ENCODE measurements at regions not wholly inside any gene's neighbourhood (a gene's known extent, or its start where the extent isn't known, plus 50 kb on each side); places are given as distances from the start of the nearest gene placed in this dataset.

DNA sequence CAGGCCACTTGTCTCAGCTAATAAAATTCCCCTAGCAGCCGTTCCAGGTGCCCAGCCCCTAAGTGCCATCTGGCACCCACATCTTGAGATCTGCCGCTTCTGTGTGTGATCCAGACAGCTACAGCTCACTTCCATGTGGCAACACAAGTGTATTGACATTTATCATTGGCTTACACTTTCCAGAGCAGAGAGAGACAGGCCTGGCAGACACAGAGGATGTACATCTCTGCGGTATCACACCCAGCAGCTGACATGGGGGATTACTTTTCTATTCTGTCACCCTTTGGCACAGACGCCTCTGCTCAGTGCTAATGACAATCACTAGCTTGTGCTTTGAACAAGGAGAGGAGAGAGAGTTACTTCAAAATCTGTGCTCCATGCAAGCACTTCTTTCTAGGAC is 195.9 kb downstream of the KDR start:
- no peak for DNase-seq (ENCODE audit: low read depth in 1 of 2, low spot score in 1 of 2)

GRCh38 chr4:54924891-54925290 is 200.5 kb downstream of the KDR start:
- DNase-seq (ENCODE audit: low read depth in 1 of 2, low spot score in 1 of 2) = no peak

DNA sequence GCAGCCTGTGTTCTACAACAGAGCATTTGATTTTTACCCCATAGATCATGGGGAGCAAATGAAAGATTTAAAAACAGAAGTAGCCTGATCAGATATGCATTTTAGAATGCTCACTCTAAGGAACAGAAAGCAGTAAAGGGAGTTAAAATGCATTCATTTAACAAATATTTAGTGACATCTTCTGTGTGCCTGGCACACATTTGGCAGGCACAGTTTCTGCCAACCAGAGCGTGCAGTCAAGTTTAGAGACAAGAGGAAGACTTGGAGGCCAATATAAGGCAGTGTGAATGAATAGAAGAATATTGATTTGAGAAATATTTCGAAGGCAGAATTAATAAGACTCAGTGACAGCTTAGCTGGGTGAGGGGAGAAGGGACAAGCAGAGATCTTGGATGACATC is 210.1 kb downstream of the KDR start:
- DNase-seq (ENCODE audit: low read depth in 1 of 2, low spot score in 1 of 2) = no peak

- no peak for DNase-seq (ENCODE audit: low read depth in 1 of 2, low spot score in 1 of 2)
These were observed 210.6 kb downstream of the KDR start for GRCh38 chr4:54914781-54915180.

DNA sequence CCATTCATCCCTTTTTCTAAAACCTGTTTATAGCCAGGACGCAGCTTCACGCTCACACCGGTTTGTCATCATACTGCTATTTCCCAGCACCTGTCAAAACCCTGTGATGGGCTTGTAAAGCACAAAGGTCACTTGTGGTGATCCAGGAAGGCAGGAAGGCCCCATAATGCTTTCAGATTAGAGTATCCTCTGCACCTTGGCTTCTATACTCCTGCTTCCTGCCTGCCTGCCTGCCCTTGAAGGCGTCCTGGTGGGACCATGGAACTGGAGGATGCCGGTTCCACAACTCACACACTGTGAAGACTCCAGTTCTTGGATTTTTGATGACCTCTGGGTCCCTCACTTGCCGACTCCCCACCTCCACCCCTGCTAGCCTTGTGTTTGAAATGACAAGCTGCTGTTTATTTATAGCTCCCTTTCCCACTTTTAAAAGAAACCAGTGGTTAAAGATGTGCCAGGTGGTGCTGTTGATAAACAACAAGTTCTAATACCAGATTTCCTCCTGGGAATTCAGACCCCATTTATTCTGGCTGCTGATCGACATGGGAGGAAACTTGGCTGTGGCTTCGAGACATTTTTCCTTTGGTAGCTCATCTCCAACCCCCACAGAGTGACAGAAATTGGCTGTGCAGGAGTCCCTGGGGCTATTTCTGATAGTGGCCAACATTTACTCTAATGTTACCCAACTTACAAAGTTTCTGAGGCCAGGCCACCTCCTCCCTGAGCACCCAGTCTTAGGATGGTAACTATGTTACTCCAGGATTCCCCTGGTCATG is 211.5 kb downstream of the KDR start:
- no peak for DNase-seq (ENCODE audit: low read depth in 1 of 2, low spot score in 1 of 2)

DNA sequence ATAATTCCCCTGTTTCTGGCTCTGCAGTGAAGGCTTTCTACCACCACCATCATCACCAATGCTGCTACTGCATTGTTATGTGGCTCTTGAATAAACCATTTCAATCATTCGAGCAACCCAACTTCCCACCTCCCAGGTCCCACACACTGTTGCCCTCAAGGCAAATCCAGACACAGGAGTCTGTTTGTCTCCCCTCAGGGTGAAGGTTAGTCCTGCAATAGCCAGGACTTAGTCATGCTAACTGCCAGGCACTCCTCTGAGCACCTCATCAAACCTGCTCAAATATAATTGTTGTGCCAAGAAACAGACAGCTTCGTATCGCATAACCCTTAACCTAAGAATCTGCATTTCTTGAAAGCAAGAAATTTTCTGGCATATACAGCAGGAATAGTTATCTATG is 213.2 kb downstream of the KDR start:
- DNase-seq (ENCODE audit: low read depth in 1 of 2, low spot score in 1 of 2) = no peak

- DNase-seq (ENCODE audit: low read depth in 1 of 2, low spot score in 1 of 2) = no peak
These were observed 215.4 kb downstream of the KDR start for GRCh38 chr4:54909961-54910360.

- DNase-seq (ENCODE audit: low read depth in 1 of 2, low spot score in 1 of 2) = no peak
These were observed 216.6 kb downstream of the KDR start for GRCh38 chr4:54908763-54909162.

DNA sequence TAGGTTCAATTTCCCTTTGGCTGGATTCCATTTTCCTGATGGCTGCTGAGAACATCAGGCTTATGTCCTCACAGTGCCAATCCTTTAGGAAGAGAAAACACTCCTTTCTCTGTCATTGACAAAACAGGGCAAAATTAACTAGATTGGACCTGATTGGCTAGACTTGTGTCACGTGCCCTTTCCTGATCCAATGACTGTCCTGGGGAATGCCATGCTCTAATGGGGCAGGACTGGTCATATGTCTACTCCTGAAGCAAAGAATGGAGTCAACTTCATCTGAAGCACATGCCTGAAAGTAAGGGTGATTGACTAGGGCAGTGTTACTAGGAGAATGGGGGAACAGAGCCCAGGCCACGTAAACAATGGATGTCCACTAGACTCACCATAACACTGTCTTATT is 220.4 kb downstream of the KDR start:
- no peak for DNase-seq (ENCODE audit: low read depth in 1 of 2, low spot score in 1 of 2)

DNA sequence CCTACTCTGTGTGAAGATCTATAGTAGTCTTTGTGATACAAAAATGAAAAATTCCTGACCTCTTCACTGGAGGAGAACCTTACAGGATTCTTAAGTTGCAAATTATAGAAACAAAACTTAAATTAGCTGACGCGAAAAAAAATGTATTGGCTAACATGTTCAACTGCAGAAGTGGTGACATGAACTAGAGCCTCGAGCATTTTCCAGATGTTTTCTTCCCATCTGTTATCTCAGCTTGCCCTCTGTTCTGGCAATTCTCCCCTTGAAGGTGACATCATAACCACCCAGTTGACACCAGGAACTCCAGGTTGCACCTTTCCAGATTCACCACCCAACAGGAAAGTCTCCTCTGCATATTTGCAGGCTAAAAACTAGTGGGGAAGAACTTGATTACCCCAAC is 222.4 kb downstream of the KDR start:
- no peak for DNase-seq (ENCODE audit: low read depth in 1 of 2, low spot score in 1 of 2)

DNA sequence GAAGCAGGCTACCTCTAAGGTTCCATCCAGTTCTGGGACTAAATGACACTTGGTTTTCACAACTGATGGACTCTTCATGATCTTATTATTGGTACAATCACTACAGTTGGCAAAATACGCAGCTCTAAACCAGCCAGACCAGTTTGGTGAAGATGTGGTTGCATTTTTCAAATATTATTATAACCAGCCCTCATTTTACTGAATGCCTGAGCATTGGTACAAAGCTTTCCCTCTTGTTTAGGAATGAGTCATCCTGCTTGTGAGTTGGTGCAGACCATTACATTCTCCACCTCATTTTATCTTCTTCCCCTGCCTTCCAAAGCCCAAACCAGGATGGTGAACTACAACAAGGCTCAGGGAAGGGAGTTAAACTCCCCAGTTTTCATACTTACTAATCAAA is 223.1 kb downstream of the KDR start:
- no peak for DNase-seq (ENCODE audit: low read depth in 1 of 2, low spot score in 1 of 2)

DNA sequence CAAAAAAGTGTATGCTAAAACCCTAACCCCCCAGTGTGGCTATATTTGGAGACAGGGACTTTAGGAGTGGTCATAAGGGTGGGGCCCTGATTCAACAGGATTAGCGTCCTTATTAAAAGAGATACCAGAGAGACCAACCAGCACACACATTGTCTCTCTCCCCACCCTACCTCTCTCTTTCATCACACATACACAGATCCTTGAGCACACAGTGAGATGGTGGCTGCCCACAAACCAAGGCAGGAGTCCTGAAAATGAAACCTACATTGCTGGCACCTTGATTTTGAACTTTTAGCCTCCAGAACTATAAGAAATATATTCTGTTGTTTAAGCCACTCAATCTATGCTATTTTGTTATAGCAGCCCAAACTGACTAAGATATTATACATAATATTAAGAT is 224.2 kb downstream of the KDR start:
- no peak for DNase-seq (ENCODE audit: low read depth in 1 of 2, low spot score in 1 of 2)

GRCh38 chr4:54898656-54899340 is 226.6 kb downstream of the KDR start:
- DNase-seq (ENCODE audit: low read depth in 1 of 2, low spot score in 1 of 2) = no peak

GRCh38 chr4:54898056-54898562 is 227.3 kb downstream of the KDR start:
- no peak for DNase-seq (ENCODE audit: low read depth in 1 of 2, low spot score in 1 of 2)

DNA sequence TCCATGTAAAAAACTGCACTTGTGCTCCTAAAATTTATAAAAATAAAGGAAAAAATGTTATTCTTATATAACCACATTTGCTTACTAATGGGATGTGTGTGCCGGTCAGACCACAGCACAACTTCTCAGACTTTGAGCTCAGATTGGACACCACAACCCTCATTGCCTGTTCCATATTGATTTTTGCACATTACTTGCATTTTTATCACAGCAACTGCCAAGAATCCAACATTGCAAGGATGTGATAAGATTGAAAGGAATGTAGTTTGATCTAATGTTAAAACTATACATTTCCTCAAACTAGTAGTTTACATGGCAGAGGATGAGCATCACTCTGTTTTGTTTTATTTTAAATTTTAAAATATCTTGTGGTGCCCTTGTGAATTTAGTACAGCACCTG is 227.8 kb downstream of the KDR start:
- no peak for DNase-seq (ENCODE audit: low read depth in 1 of 2, low spot score in 1 of 2)

GRCh38 chr4:54882616-54883015 is 224.9 kb downstream of the KIT start:
- no peak for DNase-seq (ENCODE audit: low read depth in 1 of 2, low spot score in 1 of 2)

GRCh38 chr4:54879576-54879975 is 221.8 kb downstream of the KIT start:
- no peak for DNase-seq (ENCODE audit: low read depth in 1 of 2, low spot score in 1 of 2)

- no peak for DNase-seq (ENCODE audit: low read depth in 1 of 2, low spot score in 1 of 2)
These were observed 219.2 kb downstream of the KIT start for GRCh38 chr4:54877006-54877405.

DNA sequence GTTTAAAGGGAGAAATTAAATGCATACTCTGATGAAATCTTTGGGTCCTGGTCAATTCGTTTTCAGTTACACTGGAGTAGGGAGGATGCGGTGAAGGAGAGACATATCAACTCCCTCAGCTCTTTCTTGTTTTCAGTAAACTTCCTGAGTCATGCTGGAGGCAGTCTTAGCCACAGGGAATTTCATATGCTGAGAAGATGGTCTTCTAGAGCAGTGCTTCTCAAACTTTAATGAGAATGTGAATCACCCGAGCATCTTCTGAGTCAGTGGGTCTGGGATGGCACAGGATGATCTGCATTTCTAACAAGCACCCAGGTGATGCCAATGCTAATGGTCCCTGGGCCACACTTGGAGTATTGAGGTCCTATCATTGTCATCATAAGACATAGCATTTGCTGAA is 214.5 kb downstream of the KIT start:
- no peak for DNase-seq (ENCODE audit: low read depth in 1 of 2, low spot score in 1 of 2)

DNA sequence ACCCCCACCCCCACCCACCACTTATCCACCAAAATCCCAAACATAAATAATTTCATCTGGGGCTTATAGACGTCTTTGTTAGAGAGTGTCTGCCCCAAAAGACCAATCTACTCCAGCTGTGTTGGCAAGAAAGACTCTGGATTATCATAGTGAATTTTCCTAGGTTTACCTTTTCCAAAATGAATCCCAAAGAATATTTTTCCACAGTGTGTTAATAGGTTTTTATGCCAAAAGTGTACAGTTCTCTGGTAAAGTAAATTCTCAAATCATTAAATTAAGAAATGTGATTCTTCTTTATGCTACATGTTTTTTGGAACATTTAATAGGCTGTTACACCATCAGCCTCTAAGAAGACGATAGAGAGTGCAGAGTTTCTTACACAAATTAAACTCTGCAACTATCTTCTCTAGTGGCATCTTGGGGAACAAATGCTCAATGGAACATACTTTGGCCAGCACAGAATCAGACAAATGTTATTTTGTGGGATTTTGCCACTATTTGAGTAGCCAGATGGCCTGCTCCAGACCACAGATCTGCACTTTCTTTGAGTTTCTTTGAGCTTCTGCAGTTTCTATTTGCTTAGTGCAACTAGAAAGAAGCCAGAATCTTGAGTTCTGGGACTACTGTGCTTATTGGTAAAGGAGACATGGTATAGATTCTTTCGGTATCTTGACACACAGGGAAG is 206.0 kb downstream of the KIT start:
- DNase-seq (ENCODE audit: low read depth in 1 of 2, low spot score in 1 of 2) = no peak

DNA sequence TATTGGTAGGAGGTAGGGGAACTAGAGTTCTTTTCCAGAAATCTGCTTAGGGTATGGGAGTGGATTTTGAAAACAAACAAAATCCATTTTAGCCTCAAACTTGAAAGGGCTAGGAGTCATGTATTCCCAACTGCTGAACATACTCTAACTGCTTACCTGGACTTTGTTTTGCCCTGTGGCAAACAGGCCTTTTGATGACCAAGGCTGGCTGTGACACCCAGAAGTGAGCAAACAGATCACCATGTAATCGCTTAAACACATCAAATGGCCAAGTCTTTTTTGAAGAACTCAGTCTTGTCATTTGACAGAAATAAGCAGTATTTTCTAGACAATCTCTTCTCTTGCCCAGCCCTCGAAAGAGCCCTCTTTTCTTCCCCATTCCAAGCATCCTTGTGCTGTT is 203.4 kb downstream of the KIT start:
- no peak for DNase-seq (ENCODE audit: low read depth in 1 of 2, low spot score in 1 of 2)

GRCh38 chr4:54855191-54855854 is 197.6 kb downstream of the KIT start:
- no peak for DNase-seq (ENCODE audit: low read depth in 1 of 2, low spot score in 1 of 2)

Measured in stimulated activated CD4-positive, alpha-beta T cell treated with anti-CD3 and anti-CD28 coated beads, Interleukin-15, amount 100 ng/mL, for 1 hour (primary cell).